ENCODE measurements at regions not wholly inside any gene's neighbourhood (a gene's known extent, or its start where the extent isn't known, plus 50 kb on each side); places are given as distances from the start of the nearest gene placed in this dataset.

DNA sequence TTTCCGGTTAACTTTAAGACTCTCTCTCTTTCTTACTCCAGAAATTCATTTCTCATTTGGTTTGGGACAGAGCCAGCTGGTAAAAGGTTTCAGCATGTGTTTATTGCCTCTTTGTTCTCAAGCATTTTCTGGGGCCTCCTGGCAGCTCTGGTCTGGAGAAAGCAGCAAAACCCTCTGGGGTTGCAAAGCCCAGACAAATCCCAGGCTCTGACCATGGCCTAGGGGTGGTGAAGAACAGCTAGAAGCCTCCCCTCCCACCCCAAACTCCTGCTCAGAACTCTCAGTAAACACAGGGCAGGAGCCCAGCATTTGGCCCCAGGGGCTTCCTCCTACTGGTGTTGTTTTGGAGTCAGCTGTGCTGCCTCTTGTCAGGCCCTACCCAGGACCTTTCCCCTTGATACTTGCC, 124.2 kb upstream of the SERP2 start:
- TF ChIP-seq EP300 (IDR thresholded peaks at IDR 0.05; ENCODE audit: borderline replicate concordance) (no peak), CEBPB (IDR thresholded peaks at IDR 0.05) (no peak), RAD21 (IDR thresholded peaks at IDR 0.05; ENCODE audit: low read depth) (no peak), FOXM1 (IDR thresholded peaks at IDR 0.05; ENCODE audit: borderline replicate concordance, low read depth) (no peak), YY1 (IDR thresholded peaks at IDR 0.05; ENCODE audit: low read depth) (no peak), EGR1 (IDR thresholded peaks at IDR 0.05) (no peak), ZBTB7A (IDR thresholded peaks at IDR 0.05; ENCODE audit: low read depth) (no peak), TEAD4 (IDR thresholded peaks at IDR 0.05) (no peak)
- TF ChIP-seq, protein P1, sequence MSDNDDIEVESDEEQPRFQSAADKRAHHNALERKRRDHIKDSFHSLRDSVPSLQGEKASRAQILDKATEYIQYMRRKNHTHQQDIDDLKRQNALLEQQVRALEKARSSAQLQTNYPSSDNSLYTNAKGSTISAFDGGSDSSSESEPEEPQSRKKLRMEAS (IDR thresholded peaks at IDR 0.05) = no peak
